Erythroblast (primary cell): ENCODE measurements at regions not wholly inside any gene's neighbourhood (a gene's known extent, or its start where the extent isn't known, plus 50 kb on each side); places are given as distances from the start of the nearest gene placed in this dataset.

Source experiments
- DNase-seq, 2 experiments: peaks; one replicate each; lab custom pipeline; 2025; lab: John Stamatoyannopoulos, UW
- GATA1 ChIP-seq: IDR thresholded peaks from 2 replicates; pipeline ENCODE4 v1.6.1; 2011; ENCODE audit warnings: low read depth, mild to moderate bottlenecking, control low read depth, low read length, moderate library complexity
- POLR2A ChIP-seq: IDR thresholded peaks from 2 replicates; pipeline ENCODE4 v1.6.1; 2011; ENCODE audit warnings: mild to moderate bottlenecking, low read length

DNA sequence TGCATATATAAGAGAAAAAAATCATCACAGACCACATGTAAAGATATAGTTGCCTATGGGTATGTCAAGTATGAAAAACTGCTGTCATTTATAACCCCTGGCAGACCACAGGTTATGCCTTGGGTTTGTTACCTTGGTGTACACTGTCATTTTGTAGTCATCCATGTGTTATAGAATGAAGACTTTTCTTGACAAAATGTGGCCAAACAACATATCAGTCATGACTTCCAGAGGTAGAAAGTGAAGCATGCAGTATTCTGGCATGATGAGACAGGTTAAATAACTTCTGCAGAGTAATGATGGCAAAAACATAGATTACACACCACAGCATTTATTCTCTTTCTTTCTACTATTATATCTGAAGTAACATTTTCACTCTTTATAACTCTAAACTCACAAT, 74.9 kb upstream of the NEUROD1 start:
- no peak for TF ChIP-seq GATA1
- TF ChIP-seq POLR2A, result no peak
- no peak for DNase-seq

DNA sequence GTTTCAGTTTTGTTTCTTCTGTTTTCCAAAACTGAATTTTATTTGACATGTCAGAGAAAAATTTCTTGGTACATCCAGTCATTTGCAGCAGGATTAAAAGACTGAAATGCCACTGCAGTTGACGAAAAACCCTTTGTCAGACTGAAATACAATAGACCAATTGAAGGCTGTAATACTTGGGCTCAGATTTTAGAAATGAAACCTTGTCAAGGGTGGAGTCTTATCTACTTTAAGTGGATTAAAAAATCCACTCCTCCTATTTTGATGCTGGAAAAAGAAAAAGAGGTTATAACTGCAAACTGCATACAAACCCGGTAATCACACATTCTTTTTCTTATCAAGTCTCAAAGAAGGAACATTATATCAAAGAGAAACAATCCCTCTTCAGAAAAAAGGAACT, 80.2 kb upstream of the NEUROD1 start:
- TF ChIP-seq POLR2A (no peak), GATA1 (no peak)
- no peak for DNase-seq

DNA sequence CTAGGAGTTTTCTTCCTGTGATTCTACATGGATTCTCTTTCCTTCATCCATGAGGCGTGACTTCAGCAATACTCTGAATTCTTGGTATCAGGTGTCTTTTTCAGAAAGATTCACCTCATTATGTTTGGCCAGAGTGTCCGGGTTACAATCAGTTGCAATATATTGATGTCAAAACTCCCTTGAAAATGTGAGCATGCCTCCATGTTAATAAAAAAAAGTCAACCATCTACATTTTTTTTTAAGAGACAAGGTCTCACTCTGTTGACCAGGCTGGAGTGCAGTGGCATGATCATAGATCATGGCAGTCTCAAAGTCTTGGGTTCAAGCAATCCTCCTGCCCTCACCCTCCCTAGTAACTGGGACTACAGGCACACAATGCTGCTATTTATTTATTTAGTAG, 80.9 kb upstream of the NEUROD1 start:
- DNase-seq, result no peak
- TF ChIP-seq POLR2A (no peak), GATA1 (no peak)

DNA sequence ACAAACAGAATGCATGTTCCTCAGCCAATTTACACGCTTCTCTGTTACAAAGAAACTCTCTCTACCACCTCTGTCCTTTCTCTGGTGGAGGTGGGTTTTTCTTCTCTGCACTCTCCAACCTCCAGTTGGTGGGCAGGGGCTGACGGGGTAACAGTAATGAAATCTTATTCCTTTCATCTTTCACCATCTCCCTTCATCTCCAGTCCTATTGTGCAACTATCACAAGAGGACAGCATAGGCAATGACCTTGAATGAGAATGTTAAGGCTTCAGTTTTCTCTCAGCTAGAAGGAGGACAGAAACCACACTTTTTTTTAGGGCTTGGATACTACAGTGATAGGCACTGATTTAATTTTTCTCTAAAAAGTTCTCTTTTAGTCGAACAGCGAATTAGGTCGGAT, 81.7 kb upstream of the NEUROD1 start:
- DNase-seq, result no peak
- TF ChIP-seq GATA1 (no peak), POLR2A (no peak)

DNA sequence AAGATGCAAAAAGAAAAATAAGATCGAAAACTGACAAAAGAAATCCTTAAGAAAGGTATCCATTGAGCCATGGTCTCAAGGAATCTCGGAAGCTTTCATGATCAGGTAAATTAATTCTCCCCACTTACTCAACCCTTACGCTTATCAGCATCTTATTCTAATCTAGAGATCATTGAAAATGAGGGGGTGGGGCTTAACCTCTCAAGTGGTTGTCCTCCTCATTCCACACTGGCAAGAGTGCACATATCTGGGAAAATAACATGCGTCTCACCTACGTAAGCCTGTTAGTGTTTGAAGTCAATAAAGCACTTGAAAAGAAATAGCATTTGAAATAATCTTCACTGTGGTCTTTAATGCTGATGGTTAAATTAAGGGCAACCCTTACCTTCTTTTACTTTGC, 82.5 kb upstream of the NEUROD1 start:
- no peak for DNase-seq
- TF ChIP-seq POLR2A (no peak), GATA1 (no peak)

DNA sequence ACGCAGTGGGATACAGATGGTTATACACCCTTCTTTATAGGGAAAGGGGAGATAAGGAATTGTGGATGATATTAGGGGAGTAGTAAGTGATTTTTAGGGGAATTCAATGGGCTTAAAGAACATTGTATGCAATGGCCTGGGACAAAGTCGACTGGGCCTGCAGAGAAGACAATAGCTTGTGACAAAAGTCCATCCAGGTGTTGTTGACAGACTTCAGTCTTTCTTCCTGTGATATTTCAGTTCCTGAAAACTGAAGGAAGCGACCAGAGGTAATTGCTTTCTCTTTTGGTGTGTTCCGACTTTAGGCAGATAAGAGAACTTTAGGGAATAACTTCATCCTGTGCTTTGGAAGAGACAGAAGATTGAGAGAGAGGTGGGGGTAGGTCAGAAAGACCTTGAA, 83.1 kb upstream of the NEUROD1 start:
- no peak for DNase-seq
- TF ChIP-seq GATA1 (no peak), POLR2A (no peak)

DNA sequence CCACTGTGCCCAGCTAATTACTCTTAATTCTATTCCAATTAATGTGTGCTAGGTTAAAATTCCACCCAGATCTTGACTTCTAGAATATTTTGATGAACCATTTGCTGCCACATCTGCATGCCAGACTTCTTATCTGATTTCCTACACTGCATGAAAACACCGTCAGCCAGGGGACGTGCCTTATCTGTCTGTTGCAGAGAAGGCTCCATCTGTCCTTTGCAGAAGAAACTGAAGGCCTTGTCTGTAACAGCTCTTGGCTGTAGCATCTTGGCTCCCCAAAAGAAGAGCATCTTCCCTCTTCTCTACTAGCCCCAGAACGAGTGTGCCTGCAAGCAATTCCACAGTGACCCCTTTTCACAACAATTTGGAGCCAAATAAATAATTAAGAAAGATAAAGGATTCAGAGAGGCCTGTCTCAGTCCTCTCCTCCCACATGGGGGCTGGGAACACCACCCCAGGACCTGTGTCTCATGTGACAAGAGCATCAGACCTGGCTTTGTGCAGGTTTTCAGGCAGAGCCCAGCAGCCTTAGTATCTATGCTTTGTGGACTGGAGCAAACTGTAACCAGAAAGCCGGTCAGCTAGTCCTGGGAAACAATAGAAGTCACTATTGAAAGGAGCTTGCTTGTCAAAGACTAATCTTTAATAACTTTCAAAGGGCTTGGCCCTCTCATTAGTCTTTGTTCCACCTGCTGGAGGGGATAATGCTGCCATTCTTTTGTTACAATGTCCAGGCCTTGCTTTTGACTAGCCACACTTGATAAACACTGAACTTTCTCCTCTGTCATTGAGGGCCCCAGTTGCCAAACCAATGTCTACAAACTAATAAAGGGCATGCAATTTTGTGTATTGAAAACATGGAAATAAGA, 84.0 kb upstream of the NEUROD1 start:
- no peak for TF ChIP-seq GATA1
- TF ChIP-seq POLR2A, result no peak
- DNase-seq, result peak; percentile 83 to 95

DNA sequence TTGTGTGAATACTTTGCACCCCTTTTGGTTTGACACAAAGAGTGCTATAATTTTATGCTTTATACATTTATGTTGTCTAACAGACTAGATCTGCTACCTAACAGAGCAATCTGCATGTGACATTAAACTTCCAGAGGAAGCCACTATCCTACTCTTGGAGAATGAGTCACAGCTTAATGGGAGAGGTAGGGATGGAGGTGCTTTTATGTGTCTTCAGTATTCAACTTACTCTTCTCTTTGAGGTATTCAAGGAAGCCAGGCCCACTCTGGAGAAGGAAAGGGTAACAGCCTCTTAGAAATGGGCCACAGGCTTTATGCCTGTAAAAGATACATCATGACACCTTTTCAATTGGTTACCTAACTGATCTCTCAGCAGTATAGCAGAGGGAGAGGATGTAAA, 85.8 kb upstream of the NEUROD1 start:
- TF ChIP-seq GATA1 (no peak), POLR2A (no peak)
- DNase-seq, result no peak

DNA sequence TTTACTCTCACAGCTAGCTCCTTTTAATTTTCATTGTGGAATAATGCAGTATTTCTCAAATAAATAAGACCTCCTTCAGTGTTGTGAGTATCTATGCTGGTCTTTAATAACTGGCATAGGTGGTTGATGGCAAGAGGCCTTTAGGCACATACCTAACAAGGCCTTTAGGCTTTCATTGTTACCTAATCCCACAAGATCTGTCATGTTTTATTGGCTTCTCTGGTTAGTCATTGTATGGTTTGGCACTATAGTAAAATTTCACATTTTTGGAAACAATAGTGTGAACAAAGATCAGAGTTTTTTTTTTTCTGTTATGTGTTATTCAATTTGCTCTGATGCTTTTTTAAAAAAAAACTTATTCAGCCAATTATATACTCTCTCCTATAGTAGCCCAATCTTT, 89.8 kb upstream of the NEUROD1 start:
- no peak for DNase-seq
- TF ChIP-seq GATA1 (no peak), POLR2A (no peak)

DNA sequence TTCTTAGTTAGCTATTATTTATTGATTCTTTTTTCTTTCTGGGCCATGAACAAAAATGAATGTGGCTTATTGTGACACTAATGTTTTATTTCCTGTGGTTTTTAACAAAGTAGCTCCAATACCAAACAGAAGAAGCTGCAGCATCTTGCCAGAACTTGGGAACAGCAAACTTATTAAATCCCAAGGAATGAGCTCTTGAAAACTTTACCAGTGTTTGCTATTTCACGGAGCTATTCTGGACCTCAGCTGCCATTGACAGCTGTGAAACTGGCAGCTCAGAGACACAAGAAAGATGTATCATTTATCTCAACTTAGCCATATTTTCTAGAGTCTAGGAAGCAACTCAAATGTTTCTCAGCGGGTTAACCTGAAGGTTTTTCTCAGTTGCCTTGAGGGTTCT, 91.0 kb upstream of the NEUROD1 start:
- TF ChIP-seq POLR2A (no peak), GATA1 (no peak)
- DNase-seq, result no peak

DNA sequence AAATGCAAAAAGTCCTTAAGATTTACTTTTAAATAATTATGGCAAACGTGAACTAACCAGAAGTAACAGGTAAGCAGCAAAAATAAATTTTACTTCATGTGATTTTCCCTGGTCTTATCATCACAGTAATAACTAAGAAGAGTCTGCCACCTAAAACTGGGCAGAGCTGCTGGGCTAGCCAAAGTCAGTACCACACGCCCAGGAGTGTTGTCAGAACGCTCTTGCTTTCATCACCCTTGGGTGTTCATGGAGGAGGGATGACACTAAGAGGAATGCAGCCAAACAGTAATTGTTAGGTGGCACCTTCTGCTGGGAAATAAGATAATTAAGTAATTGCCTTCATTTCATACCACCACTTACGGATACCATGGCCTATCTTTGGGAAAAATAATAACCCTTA, 92.0 kb upstream of the NEUROD1 start:
- no peak for DNase-seq
- TF ChIP-seq POLR2A (no peak), GATA1 (no peak)

DNA sequence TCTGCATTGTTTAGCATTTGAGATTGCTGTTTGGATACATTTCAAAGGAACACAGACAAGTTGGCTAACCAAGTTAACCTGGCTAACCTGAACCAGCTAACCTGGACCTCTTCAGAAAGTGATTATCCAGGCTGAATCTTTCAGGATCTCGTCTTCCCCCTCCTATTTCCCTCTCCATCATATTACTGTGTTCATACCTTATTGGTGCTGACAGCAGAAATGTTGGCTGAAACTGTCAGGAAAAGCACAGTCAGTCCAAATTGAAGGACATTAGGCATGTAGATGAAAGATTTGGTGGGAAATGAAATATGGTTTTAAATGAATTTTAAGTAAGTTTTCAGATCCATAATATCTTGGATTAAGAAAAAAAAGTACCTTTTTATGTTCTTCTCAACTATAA, 92.5 kb upstream of the NEUROD1 start:
- no peak for DNase-seq
- TF ChIP-seq GATA1 (no peak), POLR2A (no peak)

DNA sequence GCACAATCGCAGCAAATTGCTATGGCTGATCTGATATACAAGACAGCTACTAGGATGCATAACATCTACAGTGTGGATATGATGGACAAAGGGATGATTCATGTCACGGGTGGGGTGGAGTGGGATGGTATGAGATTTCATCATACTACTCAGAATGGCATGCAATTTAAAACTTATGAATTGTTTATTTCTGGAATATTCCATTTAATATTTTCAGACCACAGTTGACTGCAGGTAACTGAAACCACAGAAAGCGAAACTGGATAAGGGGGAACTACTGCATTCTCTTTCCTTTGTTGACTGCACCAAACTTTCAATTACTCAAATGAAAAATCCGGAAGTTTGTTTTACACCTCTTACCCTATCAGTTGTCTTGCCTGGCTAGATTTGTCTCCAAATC, 94.4 kb upstream of the NEUROD1 start:
- no peak for DNase-seq

DNA sequence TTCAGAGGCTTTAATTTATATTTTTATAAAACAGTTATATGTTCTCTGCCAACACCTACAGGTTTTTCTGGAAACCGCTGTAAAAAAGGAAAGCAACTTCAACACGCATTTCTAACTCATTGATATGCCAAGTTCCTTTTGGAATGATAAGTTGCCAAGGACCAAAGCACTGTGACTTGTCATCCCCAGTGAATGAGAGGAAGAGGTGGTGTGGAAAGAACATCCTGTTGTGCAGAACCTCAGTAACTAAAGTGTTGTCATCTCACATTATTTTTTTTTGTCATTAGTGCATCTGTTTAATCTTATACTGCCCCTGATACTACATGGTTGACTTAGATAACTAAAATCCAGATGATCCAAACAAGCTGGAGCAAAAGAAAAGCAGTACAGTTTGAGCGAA, 96.0 kb upstream of the NEUROD1 start:
- TF ChIP-seq GATA1, result no peak
- no peak for TF ChIP-seq POLR2A
- no peak for DNase-seq

More for the DNA sequence above, 94.4 kb upstream of the NEUROD1 start:
- no peak for TF ChIP-seq POLR2A
- no peak for TF ChIP-seq GATA1

DNA sequence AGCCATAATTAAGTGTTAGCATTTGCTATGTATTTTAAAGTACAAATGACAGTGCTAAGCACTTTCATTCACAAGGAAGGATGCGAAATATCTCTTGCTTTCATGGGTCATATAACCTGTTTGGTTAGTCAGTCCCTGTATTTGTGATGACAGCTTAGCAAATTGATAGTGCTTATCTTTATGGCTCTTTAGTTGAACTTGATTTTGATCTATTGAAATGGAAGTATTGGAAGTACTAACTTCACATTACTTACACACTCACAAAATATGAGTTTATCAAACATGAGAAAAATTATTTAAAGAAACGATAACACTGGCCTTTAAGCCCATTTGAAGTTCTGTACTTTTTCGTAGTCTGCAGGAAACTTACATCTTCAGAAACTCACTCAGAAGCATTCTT, 97.4 kb upstream of the NEUROD1 start:
- TF ChIP-seq POLR2A, result no peak
- no peak for TF ChIP-seq GATA1

More for the DNA sequence above, 97.4 kb upstream of the NEUROD1 start:
- DNase-seq, result no peak
